Spleen (tissue), 11 donors: ENCODE measurements at regions not wholly inside any gene's neighbourhood (a gene's known extent, or its start where the extent isn't known, plus 50 kb on each side); places are given as distances from the start of the nearest gene placed in this dataset.
A peak's percentile ranks its signal among the peaks of the same experiment; 100 is the strongest.

ENCODE experiments used
- DNase-seq: peaks from one replicate; pipeline ENCODE4 v3.0.0-alpha.2; 2020
- H3K27ac ChIP-seq, 8 donors: fragments of 200-600 bp; sonication (generic) in 7 of 8; 1 replicate in 4 of 8; 2 replicates in 4 of 8; pipeline versions ENCODE4 v1.5.0 to v1.8.0; 2016 to 2021; ENCODE audit warnings: inconsistent platforms in 4 of 8, mild to moderate bottlenecking in 4 of 8, moderate library complexity in 1 of 8
- H3K27me3 ChIP-seq, 7 donors: fragments of 200-600 bp; sonication (generic) in 6 of 7; replicated peaks in 1 of 7; 1 replicate in 4 of 7; 2 replicates in 3 of 7; pipeline versions ENCODE4 v1.5.0 to v1.8.0; 2016 to 2021; ENCODE audit warnings: inconsistent platforms in 3 of 7, mild to moderate bottlenecking in 1 of 7
- H3K36me3 ChIP-seq, 6 donors: fragments of 200-600 bp; sonication (generic) in 5 of 6; 1 replicate in 4 of 6; 2 replicates in 2 of 6; pipeline versions ENCODE4 v1.5.0 to v1.8.0; 2016 to 2021; ENCODE audit warnings: inconsistent platforms in 2 of 6
- H3K4me1 ChIP-seq, 6 donors: fragments of 200-600 bp; sonication (generic) in 5 of 6; 1 replicate in 3 of 6; 2 replicates in 3 of 6; pipeline versions ENCODE4 v1.5.0 to v1.8.0; 2016 to 2021; ENCODE audit warnings: inconsistent platforms in 3 of 6
- H3K4me3 ChIP-seq, 8 donors: fragments of 200-600 bp; sonication (generic) in 7 of 8; 1 replicate in 4 of 8; 2 replicates in 4 of 8; pipeline versions ENCODE4 v1.5.0 to v1.8.0; 2016 to 2021; ENCODE audit warnings: inconsistent platforms in 4 of 8, mild to moderate bottlenecking in 4 of 8, moderate library complexity in 2 of 8
- H3K9me3 ChIP-seq, 8 donors: fragments of 200-600 bp; sonication (generic) in 7 of 8; 1 replicate in 4 of 8; 2 replicates in 4 of 8; pipeline versions ENCODE4 v1.5.0 to v1.8.0; 2016 to 2021; ENCODE audit warnings: inconsistent platforms in 4 of 8
- CTCF ChIP-seq, 11 experiments: fragments of 200-600 bp in 7 of 11; fragments of 450-650 bp in 4 of 11; sonication (generic) in 4 of 11; IDR thresholded peaks in 8 of 11; conservative IDR thresholded peaks in 3 of 11; 1 replicate in 7 of 11; 2 replicates in 4 of 11; pipeline versions ENCODE4 v1.4.0 to v1.8.0; 2016 to 2021; ENCODE audit warnings: antibody characterized with exemption in 11 of 11, inconsistent platforms in 4 of 11, mild to moderate bottlenecking in 1 of 11
- POLR2A ChIP-seq, 3 donors: fragments of 450-650 bp; IDR thresholded peaks; one replicate each; pipeline ENCODE4 v1.5.1; 2017; ENCODE audit warnings: antibody characterized with exemption in 3 of 3, mild to moderate bottlenecking in 1 of 3
- POLR2AphosphoS5 ChIP-seq, 3 donors: sonication (generic); formaldehyde crosslinking; IDR thresholded peaks; one replicate each; pipeline ENCODE4 v1.5.1; 2017; ENCODE audit warnings: antibody characterized with exemption in 3 of 3
- WGBS, 5 donors: extraction: QIAGEN DNeasy Blood & Tissue Kit in 3 of 5; methylation state at CpG; one replicate each; pipeline versions ENCODE4 v1.1.5 to v1.1.7; 2013 to 2018; 5-methylcytosine and 5-hydroxymethylcytosine counted together
- intact Hi-C: fragments of 100-400 bp; cut with DNase I; formaldehyde crosslinking; loops from one replicate; pipeline ENCODE4 v1.15.0; 2023; ENCODE audit warnings: low total_unique reads
- donor health status: healthy with polysubstance abuse.
- donor health status: DM: no; HTN: no; CAD: no; lungs with moderate emphysema.
- donor health status: DM: no; HTN: no; CAD: no.
- donor health status: Bipolar disorder and iron deficiency.
- donor health status: healthy.
- donor health status: DM: no; HTN: no; CAD: no.
- donor health status: DM: yes; HTN: yes; CAD: no.

DNA sequence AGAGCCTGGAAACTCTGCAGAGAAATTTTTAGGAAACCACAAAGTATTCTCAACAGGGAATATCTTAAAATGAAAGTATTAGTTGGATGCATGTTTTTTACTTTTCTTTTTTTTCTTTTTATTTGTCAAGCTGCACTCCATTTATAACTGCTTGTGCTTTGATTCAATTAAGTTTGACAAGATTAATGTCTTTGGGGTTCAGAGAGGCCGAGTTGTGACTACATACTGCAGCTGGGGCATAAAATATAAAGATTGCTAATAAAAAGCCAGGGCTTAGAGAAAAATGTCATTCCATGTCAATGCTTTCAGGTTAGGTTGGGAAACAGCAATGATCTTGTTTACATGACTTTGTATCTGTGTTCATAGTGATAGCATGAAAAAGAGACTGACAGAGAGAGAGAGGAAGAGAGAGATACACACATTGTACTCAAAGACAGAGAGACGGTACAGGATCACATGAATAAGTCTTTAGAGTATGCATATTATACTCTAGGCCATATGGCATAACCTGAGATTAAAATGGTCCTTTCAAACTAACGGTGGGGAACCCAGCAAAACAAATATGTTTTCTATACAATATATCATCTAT is 1022.3 kb upstream of the CNTNAP5 start:
- H3K36me3 ChIP-seq, result no peaks in the 10 kb centered on the region
- TF ChIP-seq POLR2A (IDR thresholded peaks at IDR 0.05) (no peak), CTCF (IDR thresholded peaks at IDR 0.05 in 8 of 11, conservative IDR thresholded peaks at IDR 0.05 in 3 of 11) (no peak), POLR2AphosphoS5 (IDR thresholded peaks at IDR 0.05) (no peak)
- intact Hi-C loops, result no loop called here
- no peaks in the 10 kb centered on the region for H3K4me1 ChIP-seq
- no peak for DNase-seq
- no peaks in the 10 kb centered on the region for H3K27me3 ChIP-seq
- H3K4me3 ChIP-seq, result no peak overlapping the region
- no peak overlapping the region for H3K27ac ChIP-seq
- H3K9me3 ChIP-seq, result peaks cover 0 to 54% (median 40%) of the 10 kb centered on the region in 8 donors
- 67 to 79% (median 74%) methylated on average over 3 of the region's 3 CpGs for WGBS, 5 donors

DNA sequence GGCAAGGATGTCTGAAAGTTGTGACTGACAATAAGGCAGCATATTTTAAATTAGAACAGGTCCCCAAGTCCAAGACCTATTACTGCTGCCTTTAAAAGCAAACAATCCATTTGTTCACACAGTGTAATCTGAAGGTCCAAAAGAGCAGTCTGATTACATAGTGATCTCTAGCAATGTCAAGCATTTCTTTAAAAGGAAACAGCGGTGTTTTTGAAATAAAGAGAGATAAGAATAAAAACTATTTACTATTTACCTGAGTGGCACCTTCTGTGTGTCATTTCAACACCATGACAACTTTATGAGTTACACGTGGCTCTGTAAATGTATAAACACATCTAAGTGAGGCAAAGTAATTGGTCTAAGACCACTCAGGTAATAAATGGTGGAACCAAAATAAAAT is 1009.9 kb upstream of the CNTNAP5 start:
- Histone ChIP-seq H3K4me1 (no peaks in the 10 kb centered on the region), H3K27me3 (no peaks in the 10 kb centered on the region), H3K27ac (no peak overlapping the region), H3K36me3 (no peaks in the 10 kb centered on the region), H3K9me3 (peaks cover 0 to 12% (median 0%) of the 10 kb centered on the region in 8 donors), H3K4me3 (no peak overlapping the region)
- no peak for DNase-seq
- TF ChIP-seq POLR2AphosphoS5 (IDR thresholded peaks at IDR 0.05) (no peak), CTCF (IDR thresholded peaks at IDR 0.05 in 8 of 11, conservative IDR thresholded peaks at IDR 0.05 in 3 of 11) (no peak), POLR2A (IDR thresholded peaks at IDR 0.05) (no peak)
- intact Hi-C loops, result no loop called here
- 80 to 90% (median 83%) methylated on average over 2 of the region's 2 CpGs for WGBS, 5 donors

GRCh38 chr2:123035541-123035940 is 989.5 kb upstream of the CNTNAP5 start:
- TF ChIP-seq POLR2A (IDR thresholded peaks at IDR 0.05), result no peak
- TF ChIP-seq POLR2AphosphoS5 (IDR thresholded peaks at IDR 0.05), result no peak
- TF ChIP-seq CTCF (IDR thresholded peaks at IDR 0.05 in 8 of 11, conservative IDR thresholded peaks at IDR 0.05 in 3 of 11), result no peak
- H3K9me3 ChIP-seq, result peaks cover 0 to 48% (median 36%) of the 10 kb centered on the region in 8 donors
- H3K36me3 ChIP-seq, result no peaks in the 10 kb centered on the region
- H3K27ac ChIP-seq, result no peak overlapping the region
- no peak for DNase-seq
- no peak overlapping the region for H3K4me3 ChIP-seq
- H3K27me3 ChIP-seq, result no peaks in the 10 kb centered on the region
- no peaks in the 10 kb centered on the region for H3K4me1 ChIP-seq
- 23 to 94% (median 35%) methylated on average over 1 of the region's 1 CpG for WGBS, 5 donors
- intact Hi-C loops, result no loop called here

- Histone ChIP-seq H3K27ac (no peak overlapping the region), H3K9me3 (peaks cover 0 to 45% (median 32%) of the 10 kb centered on the region in 8 donors), H3K36me3 (no peaks in the 10 kb centered on the region), H3K4me1 (no peaks in the 10 kb centered on the region), H3K4me3 (no peak overlapping the region), H3K27me3 (no peaks in the 10 kb centered on the region)
- intact Hi-C loops, result no loop called here
- peak; percentile 51 for DNase-seq
- no peak for TF ChIP-seq CTCF (IDR thresholded peaks at IDR 0.05 in 8 of 11, conservative IDR thresholded peaks at IDR 0.05 in 3 of 11)
- TF ChIP-seq POLR2AphosphoS5 (IDR thresholded peaks at IDR 0.05), result no peak
- no peak for TF ChIP-seq POLR2A (IDR thresholded peaks at IDR 0.05)
These were observed 988.8 kb upstream of the CNTNAP5 start for GRCh38 chr2:123036300-123036699.
